ENCODE measurements at regions not wholly inside any gene's neighbourhood (a gene's known extent, or its start where the extent isn't known, plus 50 kb on each side); places are given as distances from the start of the nearest gene placed in this dataset.

- TF ChIP-seq CTCF (conservative IDR thresholded peaks at IDR 0.05): no peak
- TF ChIP-seq ZFX (IDR thresholded peaks at IDR 0.05): no peak
These were observed 158.0 kb downstream of the SCP2D1 start for GRCh38 chr20:18971574-18971973.

All from C4-2B (cell line).